ENCODE measurements at regions not wholly inside any gene's neighbourhood (a gene's known extent, or its start where the extent isn't known, plus 50 kb on each side); places are given as distances from the start of the nearest gene placed in this dataset.

- Mint-ChIP-seq H3K36me3 (ENCODE audit: low read depth) (peaks cover 3% of the 10 kb centered on the region), H3K9me3 (peaks cover 12% of the 10 kb centered on the region), H3K4me3 (no peak overlapping the region), H3K27me3 (ENCODE audit: insufficient read depth) (no peaks in the 10 kb centered on the region), H3K27ac (no peak overlapping the region), H3K4me1 (no peaks in the 10 kb centered on the region)
- H3K27ac ChIP-seq (ENCODE audit: low read depth, low read length): no peak overlapping the region
- no peaks in the 10 kb centered on the region for H3K27me3 ChIP-seq (ENCODE audit: control insufficient read depth, insufficient read depth, low read length, poor library complexity, severe bottlenecking)
- H3K4me3 ChIP-seq (ENCODE audit: low read length): no peak overlapping the region
- H3K36me3 ChIP-seq (ENCODE audit: control insufficient read depth, insufficient read depth, low read length): no peaks in the 10 kb centered on the region
- no peak overlapping the region for H3K9ac ChIP-seq (ENCODE audit: extremely low read depth, low read length, poor library complexity, severe bottlenecking)
- H3K9me3 ChIP-seq (ENCODE audit: control insufficient read depth, low read length): no peaks in the 10 kb centered on the region
- no peak for DNase-seq
- H3K4me1 ChIP-seq (ENCODE audit: control insufficient read depth, insufficient read depth, low read length): no peaks in the 10 kb centered on the region
- TF ChIP-seq, protein P1, sequence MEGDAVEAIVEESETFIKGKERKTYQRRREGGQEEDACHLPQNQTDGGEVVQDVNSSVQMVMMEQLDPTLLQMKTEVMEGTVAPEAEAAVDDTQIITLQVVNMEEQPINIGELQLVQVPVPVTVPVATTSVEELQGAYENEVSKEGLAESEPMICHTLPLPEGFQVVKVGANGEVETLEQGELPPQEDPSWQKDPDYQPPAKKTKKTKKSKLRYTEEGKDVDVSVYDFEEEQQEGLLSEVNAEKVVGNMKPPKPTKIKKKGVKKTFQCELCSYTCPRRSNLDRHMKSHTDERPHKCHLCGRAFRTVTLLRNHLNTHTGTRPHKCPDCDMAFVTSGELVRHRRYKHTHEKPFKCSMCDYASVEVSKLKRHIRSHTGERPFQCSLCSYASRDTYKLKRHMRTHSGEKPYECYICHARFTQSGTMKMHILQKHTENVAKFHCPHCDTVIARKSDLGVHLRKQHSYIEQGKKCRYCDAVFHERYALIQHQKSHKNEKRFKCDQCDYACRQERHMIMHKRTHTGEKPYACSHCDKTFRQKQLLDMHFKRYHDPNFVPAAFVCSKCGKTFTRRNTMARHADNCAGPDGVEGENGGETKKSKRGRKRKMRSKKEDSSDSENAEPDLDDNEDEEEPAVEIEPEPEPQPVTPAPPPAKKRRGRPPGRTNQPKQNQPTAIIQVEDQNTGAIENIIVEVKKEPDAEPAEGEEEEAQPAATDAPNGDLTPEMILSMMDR (conservative IDR thresholded peaks at IDR 0.05): no peak
Observed at GRCh38 chr5:7053125-7053524, 339.9 kb downstream of the TENT4A start.

- Mint-ChIP-seq H3K4me3 (no peak overlapping the region), H3K4me1 (no peaks in the 10 kb centered on the region), H3K27ac (no peak overlapping the region), H3K27me3 (ENCODE audit: insufficient read depth) (no peaks in the 10 kb centered on the region), H3K9me3 (peaks cover 12% of the 10 kb centered on the region), H3K36me3 (ENCODE audit: low read depth) (peaks cover 3% of the 10 kb centered on the region)
- no peak overlapping the region for H3K9ac ChIP-seq (ENCODE audit: extremely low read depth, low read length, poor library complexity, severe bottlenecking)
- no peaks in the 10 kb centered on the region for H3K9me3 ChIP-seq (ENCODE audit: control insufficient read depth, low read length)
- H3K4me3 ChIP-seq (ENCODE audit: low read length): no peak overlapping the region
- no peaks in the 10 kb centered on the region for H3K27me3 ChIP-seq (ENCODE audit: control insufficient read depth, insufficient read depth, low read length, poor library complexity, severe bottlenecking)
- 82 to 88% methylated on average over 1 to 2 of the region's 3 CpGs for WGBS, 2 experiments (ENCODE audit: insufficient coverage in 1 of 2, insufficient read length in 1 of 2)
- no peaks in the 10 kb centered on the region for H3K36me3 ChIP-seq (ENCODE audit: control insufficient read depth, insufficient read depth, low read length)
- TF ChIP-seq, protein P1 (conservative IDR thresholded peaks at IDR 0.05): no peak
- H3K4me1 ChIP-seq (ENCODE audit: control insufficient read depth, insufficient read depth, low read length): no peaks in the 10 kb centered on the region
- DNase-seq: no peak
- H3K27ac ChIP-seq (ENCODE audit: low read depth, low read length): no peak overlapping the region
Observed at GRCh38 chr5:7053528-7054209, 340.4 kb downstream of the TENT4A start.

DNA sequence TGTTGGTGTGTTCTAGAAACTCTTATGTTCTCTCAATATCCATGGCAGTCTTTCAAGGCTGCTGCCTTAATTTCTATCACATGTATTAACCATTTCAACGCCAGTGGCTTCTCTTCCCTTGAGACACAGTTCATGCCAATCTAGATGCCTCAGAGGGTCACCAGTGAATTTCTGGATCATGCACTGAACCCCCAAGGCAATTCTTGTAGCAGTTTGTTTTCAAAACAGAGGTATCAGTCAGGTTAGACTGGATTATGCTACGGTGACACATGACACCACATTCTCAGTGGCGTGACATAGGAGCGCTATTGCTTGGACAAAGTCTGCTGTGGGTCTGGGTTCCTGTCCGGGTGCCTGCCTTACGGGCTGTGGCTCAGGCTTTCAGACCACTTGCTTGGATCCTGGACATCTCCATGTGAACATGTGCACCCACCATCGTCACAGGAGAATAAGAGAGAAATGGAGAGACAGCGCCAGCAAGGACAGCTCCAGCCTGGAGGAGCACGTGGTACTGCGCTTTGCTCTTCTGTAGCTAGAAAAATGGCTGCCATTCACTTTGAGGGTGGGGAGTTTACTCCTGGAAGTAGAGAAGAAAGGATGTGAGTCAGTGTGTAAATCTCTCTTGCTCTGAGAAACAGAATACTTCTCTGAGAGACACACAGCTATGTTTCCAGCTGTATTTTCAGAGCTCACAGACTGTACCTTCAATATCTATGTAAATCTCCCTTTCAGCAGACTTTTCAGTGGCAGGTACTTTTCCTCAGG lies 329.3 kb upstream of the ADCY2 start:
- no peaks in the 10 kb centered on the region for H3K36me3 ChIP-seq (ENCODE audit: control insufficient read depth, insufficient read depth, low read length)
- no peak overlapping the region for H3K9ac ChIP-seq (ENCODE audit: extremely low read depth, low read length, poor library complexity, severe bottlenecking)
- H3K4me3 ChIP-seq (ENCODE audit: low read length): no peak overlapping the region
- no peak overlapping the region for H3K27ac ChIP-seq (ENCODE audit: low read depth, low read length)
- WGBS, 2 experiments (ENCODE audit: insufficient coverage in 1 of 2, insufficient read length in 1 of 2): 82 to 87% methylated on average over 10 of the region's 10 CpGs
- H3K4me1 ChIP-seq (ENCODE audit: control insufficient read depth, insufficient read depth, low read length): no peaks in the 10 kb centered on the region
- DNase-seq: no peak
- no peaks in the 10 kb centered on the region for H3K27me3 ChIP-seq (ENCODE audit: control insufficient read depth, insufficient read depth, low read length, poor library complexity, severe bottlenecking)
- TF ChIP-seq, protein P1 (conservative IDR thresholded peaks at IDR 0.05): no peak
- no peaks in the 10 kb centered on the region for H3K9me3 ChIP-seq (ENCODE audit: control insufficient read depth, low read length)
- H3K27me3 Mint-ChIP-seq (ENCODE audit: insufficient read depth): no peaks in the 10 kb centered on the region
- no peaks in the 10 kb centered on the region for H3K36me3 Mint-ChIP-seq (ENCODE audit: low read depth)
- H3K4me3 Mint-ChIP-seq: no peak overlapping the region
- H3K4me1 Mint-ChIP-seq: no peaks in the 10 kb centered on the region
- no peak overlapping the region for H3K27ac Mint-ChIP-seq
- peaks cover 11% of the 10 kb centered on the region for H3K9me3 Mint-ChIP-seq

Data from endodermal cell (in vitro differentiated cells).